WTC11 (cell line): ENCODE measurements at regions not wholly inside any gene's neighbourhood (a gene's known extent, or its start where the extent isn't known, plus 50 kb on each side); places are given as distances from the start of the nearest gene placed in this dataset.

Experiments used
- ATAC-seq: fragments of 200-7000 bp; cut with Tn5 transposase; 2 replicates; pipeline ENCODE4 v1.10.0; 2021; ENCODE audit warnings: mild to moderate bottlenecking, moderate library complexity
- CTCF ChIA-PET: fragments of 300-600 bp; sonication (Branson Sonifier 250); formaldehyde crosslinking; loops from one replicate; lab custom pipeline; 2021; ENCODE audit warnings: antibody characterized with exemption; lab: Charles Lee
- POLR2A ChIA-PET: fragments of 350-600 bp; sonication (Branson Sonifier 250); formaldehyde crosslinking; loops from one replicate; lab custom pipeline; 2021; ENCODE audit warnings: antibody characterized with exemption; lab: Charles Lee
- DNase-seq: peaks from one replicate; pipeline ENCODE4 v3.0.0; 2021; ENCODE audit warnings: low spot score
- H3K27ac Mint-ChIP-seq: 2 replicates; pipeline ENCODE4 v1.8.0; 2021; ENCODE audit warnings: mixed read lengths
- H3K27me3 Mint-ChIP-seq: 2 replicates; pipeline ENCODE4 v1.8.0; 2021; ENCODE audit warnings: low read depth, mild to moderate bottlenecking, moderate library complexity, mixed read lengths
- H3K36me3 Mint-ChIP-seq: 2 replicates; pipeline ENCODE4 v1.8.0; 2021; ENCODE audit warnings: mixed read lengths
- H3K4me1 Mint-ChIP-seq: 2 replicates; pipeline ENCODE4 v1.8.0; 2022; ENCODE audit warnings: mixed read lengths
- H3K4me3 Mint-ChIP-seq: 2 replicates; pipeline ENCODE4 v1.8.0; 2021; ENCODE audit warnings: mild to moderate bottlenecking, moderate library complexity, mixed read lengths
- H3K9me3 Mint-ChIP-seq: 2 replicates; pipeline ENCODE4 v1.8.0; 2021; ENCODE audit warnings: mixed read lengths
- ATF1 ChIP-seq: sonication (generic); formaldehyde crosslinking; IDR thresholded peaks from 2 replicates; pipeline ENCODE4 v1.8.1; 2023; ENCODE audit warnings: mild to moderate bottlenecking, moderate library complexity, missing genetic modification reagents
- CBFB ChIP-seq: sonication (generic); formaldehyde crosslinking; IDR thresholded peaks from 2 replicates; pipeline ENCODE4 v1.8.1; 2022; ENCODE audit warnings: mild to moderate bottlenecking, low read depth, missing genetic modification reagents
- CREM ChIP-seq: sonication (generic); formaldehyde crosslinking; IDR thresholded peaks from 2 replicates; pipeline ENCODE4 v1.8.1; 2022; ENCODE audit warnings: mild to moderate bottlenecking, missing genetic modification reagents, moderate library complexity
- ELF4 ChIP-seq: sonication (generic); formaldehyde crosslinking; IDR thresholded peaks from 2 replicates; pipeline ENCODE4 v1.8.1; 2022; ENCODE audit warnings: low read depth, mild to moderate bottlenecking, moderate library complexity, missing genetic modification reagents
- ESRRA ChIP-seq: sonication (generic); formaldehyde crosslinking; IDR thresholded peaks from 2 replicates; pipeline ENCODE4 v1.8.1; 2022; ENCODE audit warnings: mild to moderate bottlenecking, missing genetic modification reagents, borderline replicate concordance
- GABPB1 ChIP-seq: sonication (generic); formaldehyde crosslinking; IDR thresholded peaks from 2 replicates; pipeline ENCODE4 v1.8.1; 2023; ENCODE audit warnings: mild to moderate bottlenecking, missing genetic modification reagents
- GTF2I ChIP-seq: fragments of 250-450 bp; sonication (Bioruptor Pico); conservative IDR thresholded peaks from 2 replicates; pipeline ENCODE4 v1.4.0; 2021; ENCODE audit warnings: mild to moderate bottlenecking
- MXD4 ChIP-seq: fragments of 250-450 bp; sonication (Bioruptor Pico); IDR thresholded peaks from 2 replicates; pipeline ENCODE4 v1.8.0; 2021; ENCODE audit warnings: mild to moderate bottlenecking, moderate library complexity, borderline replicate concordance
- NFE2L1 ChIP-seq: sonication (generic); formaldehyde crosslinking; IDR thresholded peaks from 2 replicates; pipeline ENCODE4 v1.8.1; 2023; ENCODE audit warnings: missing genetic modification reagents
- NR1H2 ChIP-seq: sonication (generic); formaldehyde crosslinking; IDR thresholded peaks from 2 replicates; pipeline ENCODE4 v1.9.0; 2021; ENCODE audit warnings: mild to moderate bottlenecking, moderate library complexity, missing genetic modification reagents
- RELA ChIP-seq: sonication (generic); formaldehyde crosslinking; IDR thresholded peaks from 2 replicates; pipeline ENCODE4 v1.8.1; 2022; ENCODE audit warnings: missing genetic modification reagents, mild to moderate bottlenecking, borderline replicate concordance
- SP1 ChIP-seq: sonication (generic); formaldehyde crosslinking; conservative IDR thresholded peaks from 2 replicates; pipeline ENCODE4 v1.8.1; 2022; ENCODE audit warnings: missing genetic modification reagents
- ZNF263 ChIP-seq: sonication (generic); formaldehyde crosslinking; IDR thresholded peaks from 2 replicates; pipeline ENCODE4 v1.8.1; 2022; ENCODE audit warnings: low read depth, mild to moderate bottlenecking, moderate library complexity, missing genetic modification reagents
- TF ChIP-seq, protein P1 (sequence below): sonication (generic); formaldehyde crosslinking; IDR thresholded peaks from 2 replicates; pipeline ENCODE4 v1.8.0; 2023; ENCODE audit warnings: mild to moderate bottlenecking, missing genetic modification reagents
- TF ChIP-seq, protein P2 (sequence below): fragments of 250-450 bp; sonication (Bioruptor Pico); IDR thresholded peaks from 2 replicates; pipeline ENCODE4 v1.8.0; 2021; ENCODE audit warnings: mild to moderate bottlenecking
- TF ChIP-seq, protein P3 (sequence below): sonication (generic); formaldehyde crosslinking; IDR thresholded peaks from 2 replicates; pipeline ENCODE4 v1.8.0; 2022; ENCODE audit warnings: mild to moderate bottlenecking, missing genetic modification reagents
- TF ChIP-seq, protein P4 (sequence below): sonication (generic); formaldehyde crosslinking; IDR thresholded peaks from 2 replicates; pipeline ENCODE4 v1.8.1; 2022; ENCODE audit warnings: mild to moderate bottlenecking, moderate library complexity, missing genetic modification reagents
- TF ChIP-seq, protein P5 (sequence below): sonication (generic); formaldehyde crosslinking; IDR thresholded peaks from 2 replicates; pipeline ENCODE4 v1.8.1; 2023; ENCODE audit warnings: mild to moderate bottlenecking, missing genetic modification reagents
- TF ChIP-seq, protein P6 (sequence below): sonication (generic); formaldehyde crosslinking; IDR thresholded peaks from 2 replicates; pipeline ENCODE4 v1.8.0; 2022; ENCODE audit warnings: missing genetic modification reagents
- TF ChIP-seq, protein P7 (sequence below): sonication (generic); formaldehyde crosslinking; IDR thresholded peaks from 2 replicates; pipeline ENCODE4 v1.8.1; 2022; ENCODE audit warnings: low read depth, mild to moderate bottlenecking, moderate library complexity, missing genetic modification reagents, borderline replicate concordance
- TF ChIP-seq, protein P8 (sequence below): sonication (generic); formaldehyde crosslinking; IDR thresholded peaks from 2 replicates; pipeline ENCODE4 v1.8.1; 2022; ENCODE audit warnings: low read depth, missing genetic modification reagents, borderline replicate concordance
- TF ChIP-seq, protein P9 (sequence below): fragments of 250-450 bp; sonication (Bioruptor Pico); IDR thresholded peaks from 2 replicates; pipeline ENCODE4 v1.9.0; 2021; ENCODE audit warnings: mild to moderate bottlenecking

DNA sequence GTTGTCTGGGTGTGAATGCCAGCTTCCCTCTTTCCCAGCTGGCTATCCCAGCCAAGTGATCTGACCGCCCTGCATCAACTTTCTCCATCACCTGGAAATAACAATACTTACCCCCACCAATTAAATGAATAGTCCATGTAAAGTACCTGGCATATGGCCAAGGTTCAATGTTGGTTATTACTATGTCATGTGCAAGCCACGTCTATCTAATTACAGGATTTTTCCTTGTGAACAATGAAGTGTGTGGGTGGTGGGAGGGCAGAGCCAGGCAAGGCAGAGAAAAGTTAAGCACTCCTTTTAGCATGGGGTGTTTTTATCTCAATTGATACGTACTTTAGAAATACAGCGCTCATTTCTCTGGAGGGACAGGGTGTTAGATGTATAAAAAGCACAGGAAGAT is 121.1 kb downstream of the NHLRC3 start (continued):
- TF ChIP-seq, protein P1, sequence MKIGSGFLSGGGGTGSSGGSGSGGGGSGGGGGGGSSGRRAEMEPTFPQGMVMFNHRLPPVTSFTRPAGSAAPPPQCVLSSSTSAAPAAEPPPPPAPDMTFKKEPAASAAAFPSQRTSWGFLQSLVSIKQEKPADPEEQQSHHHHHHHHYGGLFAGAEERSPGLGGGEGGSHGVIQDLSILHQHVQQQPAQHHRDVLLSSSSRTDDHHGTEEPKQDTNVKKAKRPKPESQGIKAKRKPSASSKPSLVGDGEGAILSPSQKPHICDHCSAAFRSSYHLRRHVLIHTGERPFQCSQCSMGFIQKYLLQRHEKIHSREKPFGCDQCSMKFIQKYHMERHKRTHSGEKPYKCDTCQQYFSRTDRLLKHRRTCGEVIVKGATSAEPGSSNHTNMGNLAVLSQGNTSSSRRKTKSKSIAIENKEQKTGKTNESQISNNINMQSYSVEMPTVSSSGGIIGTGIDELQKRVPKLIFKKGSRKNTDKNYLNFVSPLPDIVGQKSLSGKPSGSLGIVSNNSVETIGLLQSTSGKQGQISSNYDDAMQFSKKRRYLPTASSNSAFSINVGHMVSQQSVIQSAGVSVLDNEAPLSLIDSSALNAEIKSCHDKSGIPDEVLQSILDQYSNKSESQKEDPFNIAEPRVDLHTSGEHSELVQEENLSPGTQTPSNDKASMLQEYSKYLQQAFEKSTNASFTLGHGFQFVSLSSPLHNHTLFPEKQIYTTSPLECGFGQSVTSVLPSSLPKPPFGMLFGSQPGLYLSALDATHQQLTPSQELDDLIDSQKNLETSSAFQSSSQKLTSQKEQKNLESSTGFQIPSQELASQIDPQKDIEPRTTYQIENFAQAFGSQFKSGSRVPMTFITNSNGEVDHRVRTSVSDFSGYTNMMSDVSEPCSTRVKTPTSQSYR: no peak
- TF ChIP-seq, protein P2, sequence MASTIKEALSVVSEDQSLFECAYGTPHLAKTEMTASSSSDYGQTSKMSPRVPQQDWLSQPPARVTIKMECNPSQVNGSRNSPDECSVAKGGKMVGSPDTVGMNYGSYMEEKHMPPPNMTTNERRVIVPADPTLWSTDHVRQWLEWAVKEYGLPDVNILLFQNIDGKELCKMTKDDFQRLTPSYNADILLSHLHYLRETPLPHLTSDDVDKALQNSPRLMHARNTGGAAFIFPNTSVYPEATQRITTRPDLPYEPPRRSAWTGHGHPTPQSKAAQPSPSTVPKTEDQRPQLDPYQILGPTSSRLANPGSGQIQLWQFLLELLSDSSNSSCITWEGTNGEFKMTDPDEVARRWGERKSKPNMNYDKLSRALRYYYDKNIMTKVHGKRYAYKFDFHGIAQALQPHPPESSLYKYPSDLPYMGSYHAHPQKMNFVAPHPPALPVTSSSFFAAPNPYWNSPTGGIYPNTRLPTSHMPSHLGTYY: no peak
- TF ChIP-seq, protein P3, sequence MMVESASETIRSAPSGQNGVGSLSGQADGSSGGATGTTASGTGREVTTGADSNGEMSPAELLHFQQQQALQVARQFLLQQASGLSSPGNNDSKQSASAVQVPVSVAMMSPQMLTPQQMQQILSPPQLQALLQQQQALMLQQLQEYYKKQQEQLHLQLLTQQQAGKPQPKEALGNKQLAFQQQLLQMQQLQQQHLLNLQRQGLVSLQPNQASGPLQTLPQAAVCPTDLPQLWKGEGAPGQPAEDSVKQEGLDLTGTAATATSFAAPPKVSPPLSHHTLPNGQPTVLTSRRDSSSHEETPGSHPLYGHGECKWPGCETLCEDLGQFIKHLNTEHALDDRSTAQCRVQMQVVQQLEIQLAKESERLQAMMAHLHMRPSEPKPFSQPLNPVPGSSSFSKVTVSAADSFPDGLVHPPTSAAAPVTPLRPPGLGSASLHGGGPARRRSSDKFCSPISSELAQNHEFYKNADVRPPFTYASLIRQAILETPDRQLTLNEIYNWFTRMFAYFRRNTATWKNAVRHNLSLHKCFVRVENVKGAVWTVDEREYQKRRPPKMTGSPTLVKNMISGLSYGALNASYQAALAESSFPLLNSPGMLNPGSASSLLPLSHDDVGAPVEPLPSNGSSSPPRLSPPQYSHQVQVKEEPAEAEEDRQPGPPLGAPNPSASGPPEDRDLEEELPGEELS: no peak
- TF ChIP-seq, protein P4, sequence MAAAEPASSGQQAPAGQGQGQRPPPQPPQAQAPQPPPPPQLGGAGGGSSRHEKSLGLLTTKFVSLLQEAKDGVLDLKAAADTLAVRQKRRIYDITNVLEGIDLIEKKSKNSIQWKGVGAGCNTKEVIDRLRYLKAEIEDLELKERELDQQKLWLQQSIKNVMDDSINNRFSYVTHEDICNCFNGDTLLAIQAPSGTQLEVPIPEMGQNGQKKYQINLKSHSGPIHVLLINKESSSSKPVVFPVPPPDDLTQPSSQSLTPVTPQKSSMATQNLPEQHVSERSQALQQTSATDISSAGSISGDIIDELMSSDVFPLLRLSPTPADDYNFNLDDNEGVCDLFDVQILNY (CRISPR knock-in tag): no peak
- TF ChIP-seq CBFB (no peak), ESRRA (CRISPR knock-in tag) (no peak), NR1H2 (CRISPR knock-in tag) (no peak)

DNA sequence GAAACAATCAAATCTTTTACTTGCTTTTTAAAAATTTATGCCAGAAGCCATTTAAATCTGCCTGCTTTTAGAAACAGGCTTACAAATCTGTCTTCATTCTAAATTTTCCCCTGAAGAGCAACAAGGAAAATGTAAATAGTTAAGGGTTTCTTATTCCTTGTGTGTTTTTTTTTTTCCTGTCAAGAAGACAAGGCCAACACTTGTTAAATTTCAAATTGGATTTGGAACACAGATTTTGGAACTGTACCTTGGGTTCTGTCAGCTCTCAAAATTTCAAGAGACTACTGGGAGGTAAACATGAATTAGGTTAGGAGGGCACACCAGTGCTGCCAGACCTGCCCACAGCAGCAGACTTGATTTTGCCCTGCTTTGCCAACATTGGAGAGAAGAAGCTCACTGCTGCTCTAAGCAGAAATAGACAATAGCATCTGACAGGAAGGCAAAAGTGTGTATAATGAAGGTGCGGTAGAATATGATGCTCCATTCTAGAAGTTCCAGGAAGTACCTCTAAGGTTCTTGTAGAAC is 121.7 kb downstream of the NHLRC3 start:
- Mint-ChIP-seq H3K4me1 (no peaks in the 10 kb centered on the region), H3K27ac (no peak overlapping the region), H3K4me3 (no peak overlapping the region), H3K9me3 (0 out of 2 replicates have a peak, but pooled peaks cover 6% of the 10 kb centered on the region), H3K27me3 (peaks cover 2% of the 10 kb centered on the region; the same call in 1 of the 2 replicates), H3K36me3 (no peaks in the 10 kb centered on the region)
- CTCF ChIA-PET: no interaction called here
- ATAC-seq (no peak), DNase-seq (no peak)
- POLR2A ChIA-PET: no interaction called here
- TF ChIP-seq, protein P5, sequence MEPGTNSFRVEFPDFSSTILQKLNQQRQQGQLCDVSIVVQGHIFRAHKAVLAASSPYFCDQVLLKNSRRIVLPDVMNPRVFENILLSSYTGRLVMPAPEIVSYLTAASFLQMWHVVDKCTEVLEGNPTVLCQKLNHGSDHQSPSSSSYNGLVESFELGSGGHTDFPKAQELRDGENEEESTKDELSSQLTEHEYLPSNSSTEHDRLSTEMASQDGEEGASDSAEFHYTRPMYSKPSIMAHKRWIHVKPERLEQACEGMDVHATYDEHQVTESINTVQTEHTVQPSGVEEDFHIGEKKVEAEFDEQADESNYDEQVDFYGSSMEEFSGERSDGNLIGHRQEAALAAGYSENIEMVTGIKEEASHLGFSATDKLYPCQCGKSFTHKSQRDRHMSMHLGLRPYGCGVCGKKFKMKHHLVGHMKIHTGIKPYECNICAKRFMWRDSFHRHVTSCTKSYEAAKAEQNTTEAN: no peak
- TF ChIP-seq ELF4: no peak
- TF ChIP-seq GABPB1 (CRISPR knock-in tag): no peak
- no peak for TF ChIP-seq CREM (CRISPR knock-in tag)
- TF ChIP-seq GTF2I: no peak
- TF ChIP-seq, protein P6, sequence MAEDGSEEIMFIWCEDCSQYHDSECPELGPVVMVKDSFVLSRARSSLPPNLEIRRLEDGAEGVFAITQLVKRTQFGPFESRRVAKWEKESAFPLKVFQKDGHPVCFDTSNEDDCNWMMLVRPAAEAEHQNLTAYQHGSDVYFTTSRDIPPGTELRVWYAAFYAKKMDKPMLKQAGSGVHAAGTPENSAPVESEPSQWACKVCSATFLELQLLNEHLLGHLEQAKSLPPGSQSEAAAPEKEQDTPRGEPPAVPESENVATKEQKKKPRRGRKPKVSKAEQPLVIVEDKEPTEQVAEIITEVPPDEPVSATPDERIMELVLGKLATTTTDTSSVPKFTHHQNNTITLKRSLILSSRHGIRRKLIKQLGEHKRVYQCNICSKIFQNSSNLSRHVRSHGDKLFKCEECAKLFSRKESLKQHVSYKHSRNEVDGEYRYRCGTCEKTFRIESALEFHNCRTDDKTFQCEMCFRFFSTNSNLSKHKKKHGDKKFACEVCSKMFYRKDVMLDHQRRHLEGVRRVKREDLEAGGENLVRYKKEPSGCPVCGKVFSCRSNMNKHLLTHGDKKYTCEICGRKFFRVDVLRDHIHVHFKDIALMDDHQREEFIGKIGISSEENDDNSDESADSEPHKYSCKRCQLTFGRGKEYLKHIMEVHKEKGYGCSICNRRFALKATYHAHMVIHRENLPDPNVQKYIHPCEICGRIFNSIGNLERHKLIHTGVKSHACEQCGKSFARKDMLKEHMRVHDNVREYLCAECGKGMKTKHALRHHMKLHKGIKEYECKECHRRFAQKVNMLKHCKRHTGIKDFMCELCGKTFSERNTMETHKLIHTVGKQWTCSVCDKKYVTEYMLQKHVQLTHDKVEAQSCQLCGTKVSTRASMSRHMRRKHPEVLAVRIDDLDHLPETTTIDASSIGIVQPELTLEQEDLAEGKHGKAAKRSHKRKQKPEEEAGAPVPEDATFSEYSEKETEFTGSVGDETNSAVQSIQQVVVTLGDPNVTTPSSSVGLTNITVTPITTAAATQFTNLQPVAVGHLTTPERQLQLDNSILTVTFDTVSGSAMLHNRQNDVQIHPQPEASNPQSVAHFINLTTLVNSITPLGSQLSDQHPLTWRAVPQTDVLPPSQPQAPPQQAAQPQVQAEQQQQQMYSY (CRISPR knock-in tag): no peak
- TF ChIP-seq, protein P7, sequence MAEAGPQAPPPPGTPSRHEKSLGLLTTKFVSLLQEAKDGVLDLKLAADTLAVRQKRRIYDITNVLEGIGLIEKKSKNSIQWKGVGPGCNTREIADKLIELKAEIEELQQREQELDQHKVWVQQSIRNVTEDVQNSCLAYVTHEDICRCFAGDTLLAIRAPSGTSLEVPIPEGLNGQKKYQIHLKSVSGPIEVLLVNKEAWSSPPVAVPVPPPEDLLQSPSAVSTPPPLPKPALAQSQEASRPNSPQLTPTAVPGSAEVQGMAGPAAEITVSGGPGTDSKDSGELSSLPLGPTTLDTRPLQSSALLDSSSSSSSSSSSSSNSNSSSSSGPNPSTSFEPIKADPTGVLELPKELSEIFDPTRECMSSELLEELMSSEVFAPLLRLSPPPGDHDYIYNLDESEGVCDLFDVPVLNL (CRISPR knock-in tag): no peak
- TF ChIP-seq MXD4 (CRISPR knock-in tag): no peak
- TF ChIP-seq CBFB: no peak
- no peak for TF ChIP-seq RELA
- no peak for TF ChIP-seq SP1
- no peak for TF ChIP-seq ATF1 (CRISPR knock-in tag)
- TF ChIP-seq, protein P8, sequence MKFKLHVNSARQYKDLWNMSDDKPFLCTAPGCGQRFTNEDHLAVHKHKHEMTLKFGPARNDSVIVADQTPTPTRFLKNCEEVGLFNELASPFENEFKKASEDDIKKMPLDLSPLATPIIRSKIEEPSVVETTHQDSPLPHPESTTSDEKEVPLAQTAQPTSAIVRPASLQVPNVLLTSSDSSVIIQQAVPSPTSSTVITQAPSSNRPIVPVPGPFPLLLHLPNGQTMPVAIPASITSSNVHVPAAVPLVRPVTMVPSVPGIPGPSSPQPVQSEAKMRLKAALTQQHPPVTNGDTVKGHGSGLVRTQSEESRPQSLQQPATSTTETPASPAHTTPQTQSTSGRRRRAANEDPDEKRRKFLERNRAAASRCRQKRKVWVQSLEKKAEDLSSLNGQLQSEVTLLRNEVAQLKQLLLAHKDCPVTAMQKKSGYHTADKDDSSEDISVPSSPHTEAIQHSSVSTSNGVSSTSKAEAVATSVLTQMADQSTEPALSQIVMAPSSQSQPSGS (CRISPR knock-in tag): no peak
- TF ChIP-seq ZNF263 (CRISPR knock-in tag): no peak
- TF ChIP-seq NFE2L1: no peak
- TF ChIP-seq, protein P9, sequence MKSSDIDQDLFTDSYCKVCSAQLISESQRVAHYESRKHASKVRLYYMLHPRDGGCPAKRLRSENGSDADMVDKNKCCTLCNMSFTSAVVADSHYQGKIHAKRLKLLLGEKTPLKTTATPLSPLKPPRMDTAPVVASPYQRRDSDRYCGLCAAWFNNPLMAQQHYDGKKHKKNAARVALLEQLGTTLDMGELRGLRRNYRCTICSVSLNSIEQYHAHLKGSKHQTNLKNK (CRISPR knock-in tag): no peak
